Left hindlimb (tissue), 1 donor: ENCODE measurements at regions not wholly inside any gene's neighbourhood (a gene's known extent, or its start where the extent isn't known, plus 50 kb on each side); places are given as distances from the start of the nearest gene placed in this dataset.

ENCODE experiments used
- DNase-seq: peaks from one replicate; pipeline ENCODE4 v3.0.0-alpha.2; 2018

DNA sequence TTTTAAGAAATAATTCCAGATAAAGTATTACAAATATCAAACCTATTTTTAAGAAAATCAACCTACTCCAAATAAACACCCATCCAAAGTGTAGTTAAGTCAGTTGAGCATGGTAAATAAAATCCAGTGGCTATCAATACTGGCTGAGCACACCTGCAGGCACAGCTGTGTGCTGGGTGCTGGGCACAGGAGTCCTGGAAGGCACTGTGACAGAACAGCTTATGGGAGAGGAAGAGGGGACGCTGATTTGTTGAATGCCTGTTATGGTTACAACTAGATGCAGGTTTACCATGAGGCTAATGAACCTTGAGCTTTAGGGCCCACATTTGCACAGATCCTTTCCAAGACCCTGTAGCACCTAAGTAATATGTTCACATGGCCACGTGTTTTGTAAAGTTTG lies 202.7 kb downstream of the MTX2 start:
- DNase-seq = no peak

DNA sequence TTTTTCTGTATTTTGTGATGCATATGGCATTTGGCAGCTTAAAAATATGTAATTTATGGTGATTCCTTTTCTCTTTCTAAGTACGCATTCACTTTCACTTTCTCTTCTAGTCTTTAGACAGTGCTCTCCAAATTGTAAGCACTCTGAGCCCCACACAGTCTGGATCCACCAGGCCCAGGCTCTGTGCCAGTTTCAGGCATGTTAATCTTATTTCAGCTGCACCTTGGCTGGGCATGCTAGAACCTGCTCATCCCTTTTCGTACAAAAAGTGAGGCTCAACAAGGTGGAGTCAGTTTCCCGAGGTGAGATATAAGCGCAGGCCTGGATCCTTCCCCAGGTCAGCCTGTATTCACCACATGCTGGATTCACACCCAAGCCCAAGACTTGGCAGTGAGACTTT lies 203.9 kb downstream of the MTX2 start:
- peak; percentile 50 for DNase-seq

DNA sequence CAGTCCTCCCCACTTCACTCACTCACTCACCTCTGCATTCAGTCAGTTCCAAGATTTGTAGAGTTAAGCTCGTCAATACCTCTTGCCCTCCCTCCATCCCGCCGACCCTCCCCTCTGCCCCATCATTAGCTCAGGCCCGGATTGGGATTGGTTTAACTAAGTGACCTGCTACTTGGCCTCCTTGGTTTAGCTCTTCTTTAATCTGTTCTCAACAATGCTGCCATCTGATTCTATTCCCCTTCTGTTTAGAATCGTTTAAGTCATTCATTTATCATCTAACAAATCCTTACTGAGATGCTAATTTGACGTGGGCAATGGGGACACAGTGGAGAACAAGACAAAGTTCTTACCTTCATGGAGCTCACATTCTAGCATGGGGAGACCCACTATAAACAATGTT lies 204.6 kb downstream of the MTX2 start:
- no peak for DNase-seq

DNA sequence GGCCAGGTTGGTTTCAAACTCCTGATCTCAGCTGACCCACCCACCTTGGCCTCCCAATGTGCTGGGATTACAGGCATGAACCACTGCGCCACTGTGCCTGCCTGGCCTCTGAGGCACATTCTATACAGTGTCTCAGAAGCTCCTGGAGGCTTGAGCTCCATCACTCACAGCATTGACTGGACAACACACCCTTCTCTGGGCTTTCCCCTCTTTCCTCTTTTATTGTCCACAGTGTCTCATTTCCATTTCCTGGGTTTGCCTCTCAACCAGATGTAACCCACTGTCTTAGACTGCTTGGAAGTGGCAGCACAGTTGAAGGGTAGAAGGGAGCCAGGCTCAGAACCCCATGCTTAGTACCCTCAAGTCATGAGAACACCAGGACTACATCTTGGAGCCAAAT lies 208.1 kb downstream of the MTX2 start:
- no peak for DNase-seq

DNA sequence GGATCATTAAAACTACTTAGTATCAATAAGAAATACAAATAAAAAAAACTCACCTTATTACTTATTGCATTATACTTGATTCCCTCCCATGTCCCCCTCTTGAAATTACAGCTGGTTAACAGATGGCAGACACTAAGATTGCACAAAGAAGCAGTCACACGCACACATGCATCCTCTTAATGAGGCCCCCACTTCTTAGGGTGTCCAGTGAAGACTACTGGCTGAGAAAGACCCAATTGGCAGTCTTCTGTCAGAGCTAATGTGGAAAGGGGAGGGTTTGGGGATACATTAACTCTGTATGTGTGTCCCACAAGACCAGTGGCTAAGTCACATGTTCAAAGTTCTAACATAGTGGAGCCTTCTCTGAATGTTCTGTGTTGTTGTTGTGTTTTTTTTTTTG lies 210.7 kb downstream of the MTX2 start:
- no peak for DNase-seq

DNA sequence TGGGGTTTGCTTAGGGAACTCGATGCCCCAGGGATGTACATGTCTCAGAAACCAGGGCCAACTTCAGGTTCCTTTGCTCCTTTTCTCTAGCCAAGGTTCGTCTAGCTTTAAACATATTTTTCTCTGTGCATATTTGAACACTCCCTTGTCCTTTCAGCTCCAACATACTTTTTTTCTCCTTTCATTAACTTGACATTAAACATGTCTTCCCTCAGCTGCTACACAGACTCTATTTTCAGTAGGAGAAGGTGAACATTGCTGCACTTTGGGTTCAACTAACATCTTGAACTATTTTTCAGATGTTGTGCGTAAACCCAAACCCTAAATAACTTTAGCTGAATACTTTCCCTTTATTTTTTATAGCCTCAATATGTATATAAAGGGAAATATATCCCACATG lies 212.9 kb downstream of the MTX2 start:
- no peak for DNase-seq

DNA sequence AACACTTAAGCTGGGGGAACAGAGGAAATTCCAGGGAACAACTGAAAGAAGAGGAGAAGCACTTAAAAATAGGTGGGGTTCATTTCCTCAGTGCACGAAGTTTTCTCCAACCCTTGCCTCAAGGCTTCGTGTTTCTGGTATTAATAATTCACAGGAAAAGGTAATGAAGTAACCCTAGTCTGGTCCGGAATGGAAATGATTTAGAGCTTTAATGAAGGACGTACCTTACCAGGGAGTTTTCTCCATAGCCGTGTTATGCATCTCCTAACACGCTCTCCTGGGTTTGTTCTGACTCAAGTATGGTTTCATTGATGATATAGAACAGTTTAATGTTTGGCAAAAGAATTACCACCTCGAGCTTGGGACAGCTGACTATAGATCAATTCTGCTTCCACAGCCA lies 214.2 kb downstream of the MTX2 start:
- no peak for DNase-seq

DNA sequence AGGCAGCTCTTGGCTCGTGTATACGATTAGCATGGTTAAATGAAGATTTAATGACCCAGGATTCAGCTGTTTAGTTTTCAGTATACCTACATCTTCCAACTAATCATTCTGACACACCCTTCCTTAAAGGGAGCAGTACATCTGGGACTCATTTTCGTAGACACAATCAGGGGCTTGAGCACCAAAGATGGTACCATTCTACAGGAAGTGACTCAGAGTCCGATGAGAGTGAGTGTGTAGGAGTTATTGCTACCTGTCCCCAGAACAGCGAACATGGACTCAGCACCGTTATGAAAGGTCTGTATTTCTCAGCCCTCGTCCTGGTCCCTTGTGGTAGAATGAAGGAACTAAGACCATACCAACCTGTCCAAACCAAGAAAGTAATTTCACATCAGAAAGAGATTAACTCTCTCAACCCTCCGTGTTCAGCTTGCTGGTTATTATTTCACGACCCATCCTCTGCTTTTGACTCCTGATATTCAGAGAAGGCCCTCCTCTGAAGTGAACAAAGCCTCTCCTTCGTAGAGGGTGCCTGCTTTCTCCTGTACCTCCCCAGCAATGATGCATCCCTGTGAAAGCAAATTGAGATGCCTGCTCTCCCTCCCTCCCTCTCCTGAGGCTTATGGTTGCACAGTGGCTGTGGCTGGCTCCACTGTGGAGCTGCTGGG lies 214.8 kb downstream of the MTX2 start:
- DNase-seq = no peak

DNA sequence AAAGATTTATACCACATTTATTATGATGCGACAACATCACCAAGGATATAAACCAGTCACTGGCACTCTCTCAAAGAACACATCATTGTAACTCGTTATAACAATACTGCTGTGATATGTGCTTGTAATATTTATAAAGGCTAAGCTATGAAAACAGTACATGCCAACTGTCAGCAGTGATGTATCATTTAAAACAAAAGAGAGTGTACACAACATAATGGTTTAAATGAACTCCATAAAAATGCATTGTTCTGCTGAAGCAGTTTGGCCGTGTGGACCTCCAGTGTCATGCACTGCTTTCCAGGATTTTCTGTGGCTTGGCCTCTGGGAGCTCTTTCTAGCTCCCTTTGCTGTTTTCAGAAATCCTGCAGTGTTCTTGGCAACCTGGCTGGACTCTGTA lies 215.6 kb downstream of the MTX2 start:
- DNase-seq = peak; percentile 54

DNA sequence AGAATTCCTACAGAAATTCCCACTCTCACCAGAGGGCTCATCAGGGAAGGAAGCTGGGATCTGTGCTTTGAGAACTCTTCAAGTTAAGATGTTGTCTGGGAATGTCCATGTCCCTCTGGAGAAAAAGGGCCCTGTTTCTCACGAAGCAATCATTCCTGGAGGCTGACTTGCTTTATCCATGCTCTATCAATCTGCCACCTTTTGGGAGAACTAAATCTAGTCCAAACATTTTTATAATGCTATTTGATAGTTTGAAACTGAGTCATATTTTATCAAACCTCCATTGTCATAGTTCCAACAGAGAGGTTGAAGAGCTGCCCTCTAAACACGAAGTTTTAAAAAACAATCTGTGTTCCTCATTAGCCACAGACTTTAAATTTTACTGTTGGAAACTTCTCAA lies 219.2 kb downstream of the MTX2 start:
- no peak for DNase-seq

DNA sequence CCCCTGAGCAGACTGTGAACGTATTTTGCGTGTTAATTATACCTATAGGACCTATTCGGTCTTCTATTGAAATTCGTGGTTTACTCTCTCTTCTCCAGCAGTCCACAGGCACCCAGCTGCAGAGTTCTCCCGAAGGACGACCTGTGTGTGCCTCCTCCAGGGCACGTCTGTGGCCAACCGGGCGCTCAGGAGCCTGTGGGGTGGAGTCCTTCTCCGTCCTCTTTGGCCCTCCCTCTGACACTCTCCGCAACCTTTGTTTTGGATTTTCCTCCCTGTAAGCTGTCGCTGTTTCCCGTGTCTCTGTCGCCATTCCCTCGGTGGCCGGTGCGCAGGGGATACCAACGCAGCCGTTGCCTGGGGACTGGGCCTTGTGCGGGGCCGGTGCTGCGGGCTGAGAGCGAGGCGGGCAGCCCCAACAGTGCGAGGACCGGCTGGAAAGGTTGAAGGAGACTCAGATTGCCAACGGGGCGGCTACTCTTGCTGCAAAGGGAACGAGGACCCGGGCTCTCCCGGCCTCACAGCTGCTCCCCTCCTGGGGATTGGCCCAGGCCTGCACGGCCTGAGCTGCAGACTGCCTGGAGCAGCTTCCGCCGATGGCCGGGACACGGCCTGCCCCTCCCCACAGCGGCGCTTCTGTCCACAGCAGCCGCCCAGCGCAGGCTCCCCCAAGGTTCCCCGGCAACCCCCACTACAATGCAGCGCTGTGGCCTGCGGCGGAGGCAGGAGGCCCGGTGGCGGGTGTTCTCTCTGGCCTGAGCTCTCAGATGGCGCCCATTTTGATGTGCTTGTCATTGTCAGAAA lies 221.0 kb downstream of the MTX2 start:
- DNase-seq = peak; percentile 81

DNA sequence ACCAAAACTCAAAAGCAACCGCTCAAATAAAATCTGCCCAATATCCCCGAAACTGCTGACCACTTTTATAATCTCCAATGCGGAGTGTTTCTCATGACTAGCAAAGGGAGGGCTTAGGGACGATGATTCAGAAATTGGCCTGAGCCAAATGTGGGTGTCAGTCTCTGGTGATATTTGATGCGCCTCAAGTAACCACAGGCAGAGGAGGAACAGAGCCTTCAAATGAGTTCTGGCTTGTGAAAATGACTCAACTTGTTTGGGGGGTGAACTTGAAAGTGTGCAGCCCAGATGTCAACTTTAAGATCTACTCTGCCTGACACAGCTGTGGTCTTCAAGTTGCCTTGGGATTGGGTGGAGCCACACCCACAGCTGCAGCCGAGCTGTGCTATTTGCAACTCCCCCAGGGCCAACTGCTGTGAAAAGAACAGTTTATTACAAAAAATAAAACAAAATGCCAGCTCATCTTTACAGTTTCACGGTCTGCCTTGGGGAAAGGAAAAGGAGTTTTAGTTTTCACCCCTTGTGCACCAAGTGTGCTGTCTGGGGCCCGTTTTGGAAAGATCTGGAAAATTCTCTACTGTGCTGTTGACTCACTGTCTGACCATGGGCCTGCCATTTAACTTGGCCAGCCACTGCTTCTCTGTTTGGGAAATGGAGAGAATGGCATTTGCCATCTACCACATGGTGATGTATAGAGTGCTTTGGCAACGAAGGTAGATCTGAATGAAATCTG lies 222.1 kb downstream of the MTX2 start:
- peak; percentile 84 for DNase-seq

DNA sequence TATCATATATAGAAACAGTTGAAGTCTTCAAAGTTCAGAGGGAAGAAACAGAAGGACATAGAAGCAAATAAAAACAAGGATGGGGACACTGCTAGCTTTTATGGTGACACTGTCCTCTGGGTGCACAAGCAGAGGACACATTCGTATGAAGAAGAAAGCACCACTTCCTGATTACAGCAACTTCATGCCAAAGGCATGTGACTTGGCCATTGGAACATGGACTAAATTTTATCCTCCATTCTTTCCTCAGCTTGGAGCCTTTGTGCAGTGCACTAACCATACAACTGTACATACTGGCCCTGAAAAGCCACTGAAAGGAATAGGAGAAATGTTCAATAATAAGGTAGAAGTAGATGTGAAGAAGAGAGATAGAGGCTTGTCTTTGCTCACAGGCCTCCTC lies 223.3 kb downstream of the MTX2 start:
- DNase-seq = no peak

DNA sequence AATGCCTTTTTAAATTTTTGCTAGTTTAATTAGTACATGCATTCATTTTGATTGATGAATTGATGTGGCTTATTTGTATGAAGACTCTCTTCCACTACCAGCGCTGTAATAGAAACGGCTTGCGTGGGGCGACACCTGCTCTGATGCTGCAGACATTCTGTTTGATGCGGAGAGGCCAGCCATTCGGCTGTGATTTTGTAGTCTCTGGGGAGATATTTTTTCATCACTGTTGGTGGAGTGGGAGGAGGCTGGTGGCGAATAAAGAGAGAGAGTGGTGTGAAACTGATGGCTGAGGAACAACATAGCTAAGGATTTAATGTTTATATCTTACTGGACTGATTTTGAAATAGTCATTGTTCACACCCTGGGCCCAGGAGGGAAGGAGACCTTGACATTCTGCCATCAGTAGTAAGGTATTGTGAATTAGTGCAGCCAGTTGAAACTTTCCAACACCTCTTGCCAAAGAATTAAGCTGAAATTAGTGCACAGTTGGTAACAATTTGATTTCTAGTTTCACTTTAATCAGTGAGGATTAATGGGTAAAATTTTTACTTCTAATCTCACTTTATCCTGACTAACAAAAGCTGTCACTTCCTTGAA lies 224.1 kb downstream of the MTX2 start:
- no peak for DNase-seq

DNA sequence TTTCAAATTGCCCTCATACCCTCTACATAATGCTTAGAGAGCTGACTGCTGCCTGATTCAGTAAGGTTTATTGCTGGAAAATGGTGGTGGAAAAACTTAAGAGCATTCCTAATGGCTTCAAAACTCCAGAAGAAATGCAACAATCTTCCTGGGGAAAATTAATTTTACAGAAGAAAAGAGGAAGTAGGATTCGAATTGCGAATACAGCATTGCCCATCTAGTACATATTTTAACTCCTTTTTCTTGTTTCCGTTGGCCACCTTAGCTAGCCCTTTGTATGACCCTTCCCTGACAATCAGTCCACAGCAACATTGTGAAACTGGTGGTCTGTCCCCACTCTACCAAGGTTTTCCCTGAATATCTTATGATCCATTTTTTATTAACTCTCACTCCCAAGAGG lies 224.7 kb downstream of the MTX2 start:
- DNase-seq = no peak

DNA sequence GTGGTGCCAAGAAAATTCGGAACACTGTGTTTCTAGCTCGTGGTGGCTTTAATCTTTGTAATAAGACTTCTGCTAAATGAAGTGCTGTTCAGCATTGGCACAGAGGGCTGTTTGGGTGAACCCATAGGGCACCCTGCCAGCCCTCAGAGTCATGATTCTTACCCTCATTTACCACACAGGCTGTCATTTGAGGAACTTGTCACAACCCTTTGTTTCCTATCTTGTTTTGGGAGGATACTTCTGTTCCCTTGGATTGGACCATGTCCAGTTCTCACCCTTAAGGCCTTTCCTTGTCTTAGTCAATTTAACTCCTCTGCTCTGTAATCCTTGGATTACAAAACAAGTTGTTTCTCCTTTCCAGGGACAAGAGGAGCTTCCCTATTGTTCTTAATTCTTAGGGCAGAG lies 225.7 kb downstream of the MTX2 start:
- DNase-seq = no peak

DNA sequence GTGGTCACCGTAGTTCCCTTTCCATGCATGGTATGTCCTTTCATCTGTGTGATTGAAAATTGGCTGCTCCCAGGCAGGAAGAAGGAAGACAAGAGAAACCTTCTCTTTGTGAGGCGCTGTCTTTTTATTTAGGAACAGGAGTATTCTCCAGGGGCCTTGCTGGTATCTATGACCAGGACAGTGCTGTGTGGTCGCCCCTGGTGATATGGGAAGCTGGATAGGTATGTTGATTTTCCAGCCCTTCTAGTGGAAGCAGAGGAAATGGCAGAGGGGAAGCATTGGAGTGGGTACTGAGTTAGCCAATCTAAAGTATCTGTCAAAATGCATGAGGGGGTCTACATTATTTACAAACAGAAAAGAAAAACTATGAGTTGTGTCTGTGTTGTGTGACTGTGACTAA lies 226.6 kb downstream of the MTX2 start:
- DNase-seq = no peak

DNA sequence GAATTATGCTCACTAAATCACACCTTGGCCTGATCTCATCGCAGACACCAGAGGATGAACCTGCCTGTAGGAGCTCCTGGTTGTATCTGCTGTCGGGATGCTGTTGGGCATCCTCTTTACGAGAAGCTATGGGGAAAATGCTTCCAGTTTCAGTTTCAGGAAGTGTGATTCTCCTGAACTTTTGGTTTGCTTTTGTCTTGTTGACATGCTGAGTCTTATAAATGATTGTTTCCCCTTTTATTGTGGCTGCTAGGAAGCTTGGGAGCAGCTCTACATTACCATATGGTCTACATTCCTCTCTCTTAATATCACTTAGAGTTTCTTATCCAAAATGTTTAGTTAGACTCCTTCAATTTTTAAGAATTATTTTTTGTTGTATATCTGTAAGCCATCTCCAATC lies 227.5 kb downstream of the MTX2 start:
- DNase-seq = no peak

DNA sequence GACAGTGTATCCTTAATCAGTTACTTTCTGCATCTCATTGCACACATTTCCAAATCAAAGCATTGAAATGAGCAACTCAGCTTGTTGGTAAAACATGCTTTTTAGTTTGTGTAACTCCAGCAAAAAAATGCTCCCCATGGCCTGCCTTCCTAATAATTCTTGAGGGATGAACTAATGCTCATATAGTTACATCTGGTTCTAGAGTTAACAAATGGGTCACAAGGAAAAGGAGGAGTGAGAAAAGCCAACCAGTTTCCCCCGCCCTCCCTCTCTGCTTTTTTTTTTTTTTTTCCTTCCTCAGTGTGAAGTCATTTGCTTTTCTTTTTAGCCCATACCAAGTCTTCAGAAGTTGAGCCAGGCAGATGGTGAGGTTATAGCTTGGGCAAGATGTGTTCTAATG lies 231.7 kb downstream of the MTX2 start:
- DNase-seq = no peak

DNA sequence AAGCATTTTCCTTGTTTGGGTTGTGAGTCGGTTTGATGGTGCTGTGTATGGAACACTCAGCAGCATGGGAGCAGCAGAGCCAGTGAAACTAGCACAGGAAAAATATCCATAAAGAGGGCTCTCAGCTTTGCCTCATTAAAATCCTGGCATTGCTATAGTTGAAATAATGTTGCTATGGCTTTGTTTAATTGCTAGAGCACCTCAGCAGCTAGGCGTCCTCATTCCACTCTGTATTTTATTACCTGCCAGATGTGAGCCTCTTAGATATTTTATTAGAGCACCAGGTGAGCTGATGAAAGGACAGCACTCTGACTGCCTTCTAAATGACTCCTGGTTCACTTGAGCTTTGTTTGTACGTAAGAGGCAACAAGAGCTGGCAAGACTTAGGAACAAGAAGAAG lies 232.4 kb downstream of the MTX2 start:
- no peak for DNase-seq

DNA sequence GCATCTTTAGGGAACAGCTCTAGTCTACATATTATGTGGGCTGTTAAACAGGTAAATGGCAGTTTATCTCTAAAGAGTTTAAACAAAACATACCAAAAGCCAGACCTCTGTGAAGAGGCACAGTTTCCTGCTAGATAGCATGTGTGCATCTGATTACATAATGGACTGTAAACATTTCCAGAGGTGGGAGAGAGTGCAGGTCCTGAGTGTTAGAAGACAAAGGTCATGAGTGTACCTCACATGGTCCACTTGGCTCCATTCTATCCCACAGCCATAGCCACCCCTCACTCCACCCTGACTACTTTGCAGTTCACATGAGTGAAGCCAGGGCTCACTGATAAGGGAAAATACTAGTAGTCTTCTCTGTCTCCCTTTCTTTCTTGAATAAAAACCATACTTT lies 233.4 kb downstream of the MTX2 start:
- DNase-seq = no peak

DNA sequence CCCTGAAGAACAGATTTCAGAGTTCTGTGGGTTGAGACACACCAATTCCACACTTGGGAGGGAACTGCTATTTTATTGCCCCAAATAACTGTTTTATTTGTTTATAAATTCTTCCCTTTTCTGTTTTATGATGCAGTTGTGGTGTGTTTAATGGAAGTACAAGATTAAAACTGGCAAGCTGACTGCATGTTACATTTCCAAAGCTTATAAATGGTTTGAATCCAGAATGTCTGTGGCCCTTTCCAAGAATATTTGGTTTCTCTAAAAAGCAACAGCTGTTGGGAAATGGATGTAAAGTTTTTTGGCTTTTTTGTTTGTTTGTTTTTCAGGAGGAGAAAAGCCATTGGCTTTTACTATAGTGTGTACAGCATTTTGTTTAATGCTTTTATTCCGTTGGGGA lies 234.5 kb downstream of the MTX2 start:
- no peak for DNase-seq

DNA sequence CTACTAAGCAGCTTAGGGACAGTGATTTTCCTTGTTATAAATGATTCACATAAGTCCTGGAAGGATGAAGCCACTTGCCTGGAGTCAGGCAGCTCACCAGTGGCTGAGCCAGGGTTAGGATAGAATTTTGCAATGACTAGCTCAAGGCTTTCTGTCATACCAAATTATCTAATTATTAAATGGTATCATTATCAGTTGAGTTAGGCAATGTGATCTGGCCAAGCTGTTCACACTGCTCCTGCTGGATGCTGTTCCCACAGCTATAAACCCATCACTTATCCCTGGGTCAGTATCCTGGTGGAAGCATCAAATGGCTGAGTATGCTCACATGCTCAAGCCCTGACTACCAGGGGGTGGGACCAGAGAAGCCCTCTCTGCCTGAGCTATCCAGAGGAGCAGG lies 235.2 kb downstream of the MTX2 start:
- DNase-seq = no peak

DNA sequence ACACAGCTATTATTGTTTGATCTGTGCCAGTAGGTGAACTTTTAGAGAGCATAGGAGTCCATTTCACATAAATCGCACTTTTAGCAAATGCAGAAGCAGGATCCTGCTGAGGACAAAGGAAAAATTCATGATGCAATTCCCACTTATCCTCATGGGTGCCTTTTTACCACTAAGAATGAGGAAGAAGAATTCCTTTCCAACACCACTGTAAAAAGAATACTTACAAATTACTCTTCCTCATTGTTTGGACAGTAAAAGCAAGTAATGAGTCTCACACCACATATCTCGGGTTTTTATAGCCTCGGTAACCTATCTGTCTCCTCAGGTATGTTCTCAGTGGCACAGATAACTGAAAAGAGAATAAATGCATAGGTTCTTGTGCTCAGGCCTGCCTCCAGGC lies 238.5 kb downstream of the MTX2 start:
- no peak for DNase-seq
